HG02759 (cell line): ENCODE measurements at regions not wholly inside any gene's neighbourhood (a gene's known extent, or its start where the extent isn't known, plus 50 kb on each side); places are given as distances from the start of the nearest gene placed in this dataset.

Experiments used
- ATAC-seq: cut with Tn5 transposase; IDR thresholded peaks from one replicate; pipeline ENCODE4 v1.9.1; 2021; ENCODE audit warnings: mild to moderate bottlenecking, moderate library complexity; ENCODE audit not compliant: unreplicated experiment

GRCh38 chr16:51443934-51444333 lies 292.9 kb upstream of the SALL1 start:
- no peak for ATAC-seq

DNA sequence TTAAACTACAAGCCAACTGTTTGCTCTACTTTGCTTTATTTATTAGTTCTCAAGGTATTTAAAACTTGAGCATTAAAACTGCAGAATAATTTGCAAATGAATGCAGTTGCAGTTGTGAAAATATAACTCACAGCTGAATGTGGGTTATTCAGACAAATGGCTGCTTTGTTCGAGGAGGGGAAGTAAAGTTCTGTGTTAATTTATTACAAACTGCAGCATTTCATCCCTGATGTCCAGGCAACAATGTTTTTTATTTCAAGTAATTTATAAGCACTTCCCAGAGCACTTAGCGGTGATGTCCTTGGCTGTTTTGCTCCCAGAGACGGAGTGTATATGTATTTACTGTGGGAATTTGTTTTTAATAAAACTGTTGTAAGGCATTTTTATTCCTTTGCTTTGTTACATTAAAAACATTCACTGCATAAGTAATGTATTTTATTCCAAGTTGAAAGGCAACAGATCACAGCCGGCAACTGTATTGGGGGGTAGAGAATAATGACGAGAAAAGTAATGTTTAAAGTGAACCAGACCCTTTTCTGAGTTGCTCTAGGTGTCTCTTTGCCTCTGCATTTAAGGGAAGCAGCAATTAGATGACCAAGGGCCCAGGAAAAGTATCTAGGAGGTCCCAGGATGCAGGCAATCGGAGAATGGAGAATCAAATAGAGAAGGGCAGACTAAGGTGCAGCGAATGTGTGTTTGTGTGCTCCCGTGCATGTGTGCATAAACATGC lies 291.2 kb upstream of the SALL1 start:
- no peak for ATAC-seq

DNA sequence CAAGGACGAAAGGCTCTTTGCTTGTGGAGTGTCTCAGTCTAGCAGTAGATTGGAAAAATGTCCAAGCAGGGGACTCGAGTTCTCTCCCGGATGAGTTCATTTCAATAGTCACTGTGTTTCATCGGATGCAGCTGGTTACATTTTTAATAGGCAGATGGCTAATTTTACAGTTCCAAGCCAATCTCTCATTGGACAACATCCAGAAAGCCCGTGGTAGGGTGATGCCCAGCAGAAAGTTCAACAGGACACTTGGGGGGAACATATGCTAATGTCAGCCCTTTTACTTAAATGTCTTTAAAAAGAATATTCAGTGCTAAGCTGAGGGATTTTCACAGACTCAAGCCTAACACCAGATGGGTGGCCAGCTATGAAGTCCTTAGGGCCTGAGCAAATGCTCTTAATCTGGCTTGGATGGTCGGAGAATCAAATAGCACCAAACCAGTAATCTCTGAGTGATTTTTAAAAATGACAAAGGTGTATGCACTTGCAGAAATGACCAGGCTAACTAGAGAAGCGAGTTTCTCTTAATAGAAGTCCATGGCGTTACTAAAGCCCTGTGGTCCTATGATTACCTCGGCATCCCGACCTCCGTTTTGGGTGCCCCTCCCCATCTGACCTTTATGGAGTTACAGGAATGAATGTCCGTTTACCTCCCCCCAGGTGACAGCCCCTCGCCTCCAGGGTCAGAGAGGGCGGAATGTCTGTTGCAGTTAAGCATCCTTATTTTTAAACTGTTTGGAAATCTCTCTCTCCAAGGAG lies 289.2 kb upstream of the SALL1 start:
- ATAC-seq, result no peak

- ATAC-seq, result no peak
Measured at GRCh38 chr16:51439271-51439670, 288.2 kb upstream of the SALL1 start.

DNA sequence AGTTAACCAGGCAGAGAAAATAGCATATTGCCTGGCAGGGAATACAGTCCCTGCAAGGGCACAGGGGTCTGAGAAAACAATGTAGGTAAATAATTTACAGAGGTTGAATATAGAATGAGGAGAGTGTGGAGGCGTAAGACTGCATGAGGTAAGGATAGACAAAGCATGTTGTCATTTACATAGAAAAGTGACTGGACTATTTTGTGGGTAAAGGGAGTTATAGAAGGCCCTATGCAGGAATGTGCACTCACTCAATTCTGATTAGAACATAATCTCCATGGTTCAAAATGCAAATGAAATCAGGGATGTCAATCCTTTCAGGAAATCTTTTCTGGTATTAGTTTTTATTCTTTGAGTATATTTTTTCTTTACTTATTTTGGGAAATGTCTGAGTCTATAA lies 285.7 kb upstream of the SALL1 start:
- ATAC-seq, result no peak

DNA sequence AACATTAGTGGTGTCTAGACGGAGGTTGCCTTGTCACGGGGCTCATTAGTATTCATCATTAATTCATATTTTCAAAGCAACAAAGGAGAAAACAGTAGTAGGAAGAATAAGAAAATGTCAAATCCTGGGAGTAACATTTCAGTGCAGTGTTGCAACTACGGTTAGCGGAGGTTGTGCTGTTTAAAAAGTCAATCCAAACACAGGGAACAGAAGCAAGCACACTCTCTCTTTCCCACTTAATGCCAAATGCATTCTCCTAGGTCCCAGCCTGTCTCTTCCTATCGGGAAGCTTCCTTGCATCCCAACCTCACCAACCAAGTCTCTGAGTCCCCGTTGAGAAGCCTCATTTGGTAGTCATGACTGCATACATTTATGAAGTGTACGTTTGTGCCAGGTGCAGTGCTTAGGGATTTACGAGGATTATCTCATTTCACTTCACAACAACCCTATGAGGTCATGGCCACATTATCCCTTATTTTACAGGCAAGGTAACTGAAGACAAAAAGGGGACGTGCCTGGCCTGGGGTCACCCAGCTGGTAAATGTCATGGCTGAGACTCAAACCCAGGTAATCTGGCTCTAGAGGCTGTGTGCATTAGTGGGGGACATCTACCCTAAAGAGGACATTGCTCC lies 283.6 kb upstream of the SALL1 start:
- ATAC-seq, result no peak

DNA sequence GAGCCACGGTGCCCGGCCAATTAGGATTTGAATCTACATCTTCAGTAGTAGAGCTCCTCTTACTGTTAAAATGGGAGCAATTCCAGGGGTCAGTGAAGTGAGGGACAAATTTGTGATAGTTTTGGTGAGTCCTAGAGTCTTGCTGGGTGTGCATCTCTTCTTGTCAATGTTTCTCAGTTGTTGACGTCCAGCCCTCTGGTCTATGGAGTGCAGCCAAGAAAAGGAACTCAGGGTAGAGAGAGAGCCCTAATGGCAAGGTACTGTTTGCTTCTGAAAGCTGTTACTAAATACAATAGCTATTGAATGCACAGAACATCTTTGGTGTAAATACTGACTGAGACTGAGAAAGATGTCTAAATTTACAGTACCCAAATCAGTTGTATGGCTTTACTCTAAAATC lies 282.5 kb upstream of the SALL1 start:
- no peak for ATAC-seq

- ATAC-seq, result no peak
Measured at GRCh38 chr16:51431517-51432241, 280.6 kb upstream of the SALL1 start.

GRCh38 chr16:51430716-51431369 lies 279.8 kb upstream of the SALL1 start:
- no peak for ATAC-seq

- ATAC-seq, result no peak
Measured at GRCh38 chr16:51429041-51429440, 278.0 kb upstream of the SALL1 start.

GRCh38 chr16:51427085-51427484 lies 276.0 kb upstream of the SALL1 start:
- ATAC-seq, result no peak

- no peak for ATAC-seq
Measured at GRCh38 chr16:51426276-51426675, 275.2 kb upstream of the SALL1 start.

- ATAC-seq, result no peak
Measured at GRCh38 chr16:51420247-51420646, 269.2 kb upstream of the SALL1 start.

DNA sequence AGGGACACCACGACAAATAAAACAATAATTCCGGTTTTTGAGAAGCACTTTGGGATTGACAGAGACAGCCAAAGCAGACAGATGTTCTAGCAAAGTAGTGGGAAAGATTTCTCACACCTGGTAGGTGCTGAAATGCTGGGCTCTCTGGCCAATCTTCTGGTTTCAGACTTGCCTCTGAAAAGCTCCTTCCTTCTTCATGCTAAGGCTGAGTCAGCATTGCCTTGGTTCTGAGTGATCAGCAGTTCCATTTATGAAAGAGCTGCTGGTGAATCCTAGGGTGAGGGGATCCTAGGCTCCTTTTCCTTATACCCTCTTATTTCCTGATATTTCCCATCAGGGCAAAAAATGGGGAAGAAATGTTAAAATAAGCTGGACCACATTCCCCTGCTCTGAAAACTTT lies 268.7 kb upstream of the SALL1 start:
- ATAC-seq, result no peak

DNA sequence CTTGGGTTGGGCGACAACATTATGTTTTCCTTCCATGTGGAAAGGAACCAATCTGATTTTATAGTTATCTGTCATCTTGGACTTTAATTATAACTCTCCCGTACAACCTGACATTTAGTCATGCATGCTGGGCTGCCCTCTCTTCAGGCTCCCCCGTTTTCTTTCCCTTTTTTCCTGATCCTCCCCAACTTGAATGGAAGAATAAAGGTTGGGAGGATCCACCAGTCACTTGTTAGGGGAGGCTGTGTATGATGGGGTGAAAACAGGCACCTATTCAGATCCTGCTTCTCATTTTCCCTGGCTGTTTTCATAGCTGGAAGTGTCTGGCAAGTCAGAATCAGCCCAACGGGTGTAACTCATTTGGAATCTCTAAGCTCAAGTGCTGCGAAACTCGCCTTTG lies 267.2 kb upstream of the SALL1 start:
- no peak for ATAC-seq

DNA sequence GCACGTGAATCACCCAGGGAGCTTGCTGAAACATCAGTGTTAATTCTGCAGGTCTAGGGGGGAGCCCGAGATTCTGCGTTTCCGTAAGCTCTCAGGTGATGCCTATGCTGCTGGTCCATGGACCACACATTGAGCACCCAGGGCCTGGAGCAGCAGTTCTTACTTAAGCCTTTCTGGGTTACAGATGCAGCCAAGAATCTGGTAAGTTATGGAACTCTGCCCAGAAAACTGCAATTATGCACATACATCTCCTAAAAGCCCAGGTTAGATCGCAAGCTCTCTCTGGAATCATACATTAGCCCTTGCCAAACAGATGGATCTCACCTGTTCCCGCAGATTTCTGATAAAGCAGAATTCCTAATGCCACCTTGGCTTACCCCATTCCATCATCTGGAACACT lies 265.9 kb upstream of the SALL1 start:
- no peak for ATAC-seq

DNA sequence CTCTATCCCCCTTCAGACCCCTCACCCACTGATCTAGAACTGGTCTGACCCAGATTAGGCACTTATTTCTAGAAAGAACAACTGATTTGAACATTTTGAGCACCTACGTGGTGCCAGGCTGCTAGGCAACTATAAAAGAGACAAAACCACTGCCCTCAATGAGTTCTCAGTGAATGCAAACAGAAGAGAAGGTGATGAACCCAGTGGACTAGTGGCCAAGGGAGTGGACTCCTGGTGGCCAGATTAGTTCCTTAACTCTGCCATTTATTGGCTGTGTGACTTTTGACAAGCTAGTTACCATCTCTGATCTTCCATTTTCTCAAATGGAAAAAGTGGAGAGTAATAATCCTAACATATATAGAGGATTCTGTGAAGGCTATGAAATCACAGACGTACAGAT lies 259.1 kb upstream of the SALL1 start:
- ATAC-seq, result no peak

DNA sequence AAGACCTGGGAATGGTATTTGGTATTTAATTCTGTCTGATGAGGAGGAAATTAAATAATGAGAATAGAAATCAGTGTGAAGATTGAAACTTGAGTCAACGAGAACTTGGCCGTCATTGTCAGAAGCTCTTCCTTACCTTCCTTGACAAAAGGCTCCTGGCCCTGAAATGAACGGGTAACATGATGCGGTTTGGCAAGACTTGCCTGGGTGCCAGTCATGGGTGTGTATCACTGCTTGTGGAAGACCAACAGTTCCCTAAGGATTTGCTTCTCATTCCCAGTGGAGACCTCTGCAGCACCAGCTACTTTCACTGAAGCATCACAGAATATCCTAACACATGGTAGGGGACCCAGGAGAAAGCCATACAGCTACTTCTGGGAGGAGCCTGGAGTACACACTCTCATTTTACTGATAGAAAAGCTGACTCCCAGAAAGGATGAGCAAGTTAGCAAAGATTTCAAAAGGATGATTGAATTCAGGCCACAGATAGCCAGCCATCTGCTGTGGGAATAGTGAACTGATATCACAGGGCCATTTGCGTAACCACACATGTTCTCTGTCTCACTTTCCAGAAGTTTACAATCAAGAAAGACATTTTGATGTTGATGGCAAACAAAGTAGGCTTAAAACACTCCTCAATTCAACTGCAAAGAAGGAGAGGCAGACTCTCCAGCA lies 258.1 kb upstream of the SALL1 start:
- no peak for ATAC-seq

- peak; percentile 38 for ATAC-seq
Measured at GRCh38 chr16:51408357-51408756, 257.3 kb upstream of the SALL1 start.

DNA sequence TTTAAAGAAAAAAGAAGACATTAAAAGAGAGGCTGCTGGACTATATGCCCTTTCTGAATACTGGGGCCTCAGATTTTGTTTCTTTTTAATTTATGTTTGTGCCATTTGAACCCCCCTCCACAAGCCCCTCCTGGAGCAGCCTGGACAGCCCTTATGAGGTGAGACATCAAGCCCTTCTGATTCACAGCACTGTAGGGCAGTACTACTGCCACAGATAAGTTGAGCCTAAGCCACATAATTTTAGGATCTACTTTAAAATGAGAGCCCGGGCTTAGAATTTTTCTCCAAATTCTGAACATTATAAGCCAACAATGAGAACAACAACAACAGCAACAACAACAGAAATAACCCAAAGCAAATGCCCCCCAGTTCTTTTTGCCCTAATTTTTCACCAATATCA lies 256.9 kb upstream of the SALL1 start:
- ATAC-seq, result no peak
